Prostate gland (tissue), 2 donors: ENCODE measurements at regions not wholly inside any gene's neighbourhood (a gene's known extent, or its start where the extent isn't known, plus 50 kb on each side); places are given as distances from the start of the nearest gene placed in this dataset.
"Not testable (repeated sequence)": the region's sequence is repeated elsewhere in the genome, so short reads cannot be mapped to it uniquely, and the experiment has no call there.

Source experiments
- DNase-seq: peaks from one replicate; pipeline ENCODE4 v3.0.0-alpha.2; 2019; ENCODE audit warnings: low spot score
- H3K27ac ChIP-seq, 2 donors: fragments of 200-600 bp; sonication (generic); 2 replicates each; pipeline ENCODE4 v1.5.1; 2017 to 2019
- H3K27me3 ChIP-seq: fragments of 200-600 bp; sonication (generic); replicated peaks from 2 replicates; pipeline ENCODE4 v1.5.1; 2019; ENCODE audit not compliant: insufficient read depth
- H3K36me3 ChIP-seq, 2 donors: fragments of 200-600 bp; sonication (generic); 1 replicate in 1 of 2; 2 replicates in 1 of 2; pipeline versions ENCODE4 v1.5.1 to v1.8.1; 2017 to 2019
- H3K4me1 ChIP-seq: fragments of 200-600 bp; sonication (generic); replicated peaks from 2 replicates; pipeline ENCODE4 v1.5.1; 2019
- H3K4me3 ChIP-seq, 2 donors: fragments of 200-600 bp; sonication (generic); 2 replicates each; pipeline ENCODE4 v1.5.1; 2017 to 2019
- H3K9me3 ChIP-seq: fragments of 200-600 bp; sonication (generic); 2 replicates; pipeline ENCODE4 v1.5.1; 2017
- POLR2A ChIP-seq: fragments of 450-650 bp; IDR thresholded peaks from one replicate; pipeline ENCODE4 v1.6.1; 2016; ENCODE audit warnings: antibody characterized with exemption, mild to moderate bottlenecking
- POLR2AphosphoS5 ChIP-seq: sonication (generic); formaldehyde crosslinking; IDR thresholded peaks from one replicate; pipeline ENCODE4 v1.6.1; 2017; ENCODE audit warnings: antibody characterized with exemption
- WGBS: methylation state at CpG from one replicate; pipeline ENCODE4 v1.1.5; 2018; 5-methylcytosine and 5-hydroxymethylcytosine counted together
- intact Hi-C: fragments of 100-400 bp; cut with DNase I; formaldehyde crosslinking; loops from one replicate; pipeline ENCODE4 v1.14.2; 2022
- TF ChIP-seq, protein P1 (sequence below), 4 experiments: fragments of 200-600 bp in 2 of 4; fragments of 450-650 bp in 2 of 4; sonication (generic) in 2 of 4; IDR thresholded peaks; 1 replicate in 3 of 4; 2 replicates in 1 of 4; pipeline ENCODE4 v1.5.1; 2016 to 2019; ENCODE audit warnings: antibody characterized with exemption in 4 of 4, mild to moderate bottlenecking in 2 of 4, moderate library complexity in 2 of 4

DNA sequence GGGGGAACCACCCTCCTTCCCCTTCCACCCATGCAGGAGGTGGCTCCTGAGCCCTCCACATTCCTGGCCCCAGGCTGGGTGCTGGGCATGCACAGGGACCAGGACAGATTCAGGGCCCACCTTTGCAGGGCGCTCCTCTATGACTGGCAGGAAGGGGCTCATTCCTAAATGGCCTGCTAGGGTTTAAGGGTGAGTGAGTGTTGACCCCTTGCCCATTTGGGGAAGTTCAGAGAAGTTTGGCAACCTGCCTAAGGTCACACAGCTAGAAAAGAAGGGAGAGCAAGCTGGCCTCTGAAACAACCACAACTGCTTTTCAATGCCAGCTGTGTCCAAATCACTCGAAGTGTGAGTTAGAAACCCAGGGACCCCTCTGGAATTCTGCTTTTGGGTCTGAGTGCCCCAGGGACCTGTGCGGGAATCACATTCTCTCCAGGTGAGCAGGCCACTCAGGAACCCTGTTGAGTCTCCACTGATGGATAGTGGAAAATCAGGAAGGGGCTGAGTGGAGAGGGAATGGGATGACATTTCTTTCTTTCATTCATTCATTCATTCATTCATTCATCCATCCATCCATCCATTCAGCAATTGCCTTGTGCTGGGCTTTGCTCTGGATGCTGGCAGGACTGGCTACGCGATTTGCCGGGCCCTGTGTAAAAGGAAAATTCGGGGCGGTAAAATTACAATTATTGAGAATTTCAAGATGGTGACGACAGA lies 191.9 kb downstream of the C9orf50 start:
- Histone ChIP-seq H3K4me3 (no peak overlapping the region), H3K4me1 (peaks cover 13% of the 10 kb centered on the region), H3K27me3 (no peaks in the 10 kb centered on the region), H3K27ac (no peak overlapping the region), H3K36me3 (no peaks in the 10 kb centered on the region), H3K9me3 (no peaks in the 10 kb centered on the region)
- intact Hi-C loops: no loop called here
- DNase-seq: no peak
- TF ChIP-seq POLR2AphosphoS5 (no peak), POLR2A (no peak)
- TF ChIP-seq, protein P1, sequence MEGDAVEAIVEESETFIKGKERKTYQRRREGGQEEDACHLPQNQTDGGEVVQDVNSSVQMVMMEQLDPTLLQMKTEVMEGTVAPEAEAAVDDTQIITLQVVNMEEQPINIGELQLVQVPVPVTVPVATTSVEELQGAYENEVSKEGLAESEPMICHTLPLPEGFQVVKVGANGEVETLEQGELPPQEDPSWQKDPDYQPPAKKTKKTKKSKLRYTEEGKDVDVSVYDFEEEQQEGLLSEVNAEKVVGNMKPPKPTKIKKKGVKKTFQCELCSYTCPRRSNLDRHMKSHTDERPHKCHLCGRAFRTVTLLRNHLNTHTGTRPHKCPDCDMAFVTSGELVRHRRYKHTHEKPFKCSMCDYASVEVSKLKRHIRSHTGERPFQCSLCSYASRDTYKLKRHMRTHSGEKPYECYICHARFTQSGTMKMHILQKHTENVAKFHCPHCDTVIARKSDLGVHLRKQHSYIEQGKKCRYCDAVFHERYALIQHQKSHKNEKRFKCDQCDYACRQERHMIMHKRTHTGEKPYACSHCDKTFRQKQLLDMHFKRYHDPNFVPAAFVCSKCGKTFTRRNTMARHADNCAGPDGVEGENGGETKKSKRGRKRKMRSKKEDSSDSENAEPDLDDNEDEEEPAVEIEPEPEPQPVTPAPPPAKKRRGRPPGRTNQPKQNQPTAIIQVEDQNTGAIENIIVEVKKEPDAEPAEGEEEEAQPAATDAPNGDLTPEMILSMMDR (IDR thresholded peaks at IDR 0.05): no peak
- 86% methylated on average over 9 of the region's 9 CpGs for WGBS

DNA sequence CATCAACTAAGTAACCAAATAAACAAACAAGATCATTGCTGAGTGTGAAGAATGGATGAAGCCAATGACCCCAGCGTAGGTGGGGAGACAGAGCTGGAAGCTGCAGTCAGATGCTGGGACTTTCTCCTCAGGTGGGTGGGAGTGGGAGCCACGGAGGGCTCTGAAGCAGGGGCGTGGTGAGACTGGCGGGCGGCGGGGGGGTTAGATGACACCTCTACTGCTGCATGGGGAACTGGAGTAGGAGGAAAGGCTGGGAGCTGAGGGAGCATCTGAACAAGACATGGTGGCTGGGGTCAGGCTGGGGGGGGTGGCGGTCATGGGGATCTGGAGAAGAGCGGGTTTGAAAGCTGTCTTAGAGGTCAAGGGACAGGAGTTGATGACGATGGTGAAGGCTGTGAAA lies 193.8 kb downstream of the C9orf50 start:
- DNase-seq: no peak
- H3K27me3 ChIP-seq: no peaks in the 10 kb centered on the region
- H3K4me1 ChIP-seq: peaks cover 4% of the 10 kb centered on the region
- intact Hi-C loops: no loop called here
- H3K36me3 ChIP-seq: no peaks in the 10 kb centered on the region
- TF ChIP-seq POLR2AphosphoS5 (no peak), POLR2A (no peak)
- TF ChIP-seq, protein P1 (IDR thresholded peaks at IDR 0.05): no peak
- no peak overlapping the region for H3K27ac ChIP-seq
- H3K9me3 ChIP-seq: no peaks in the 10 kb centered on the region
- WGBS: 71% methylated on average over 9 of the region's 9 CpGs
- H3K4me3 ChIP-seq: no peak overlapping the region

DNA sequence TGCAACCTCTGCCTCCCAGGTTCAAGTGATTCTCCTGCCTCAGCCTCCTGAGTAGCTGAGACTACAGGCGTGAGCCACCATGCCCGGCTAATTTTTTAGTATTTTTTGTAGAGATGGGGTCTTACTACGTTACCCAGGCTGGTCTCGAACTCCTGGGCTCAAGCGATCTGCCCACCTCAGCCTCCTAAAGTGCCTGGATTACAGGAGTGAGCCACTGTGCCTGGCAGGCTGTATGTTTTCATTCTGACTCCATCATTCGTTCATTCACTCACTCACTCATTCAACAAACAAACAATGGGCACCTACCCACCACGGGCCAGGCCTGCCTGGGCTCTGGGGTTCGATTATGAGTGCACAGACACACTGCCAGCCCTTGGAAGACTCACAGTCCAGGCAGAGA lies 197.1 kb downstream of the C9orf50 start:
- H3K4me3 ChIP-seq, intact Hi-C loops, H3K4me1 ChIP-seq, H3K9me3 ChIP-seq, H3K27me3 ChIP-seq, DNase-seq, H3K36me3 ChIP-seq, H3K27ac ChIP-seq: not testable (repeated sequence)
- 91% methylated on average over 8 of the region's 8 CpGs for WGBS

DNA sequence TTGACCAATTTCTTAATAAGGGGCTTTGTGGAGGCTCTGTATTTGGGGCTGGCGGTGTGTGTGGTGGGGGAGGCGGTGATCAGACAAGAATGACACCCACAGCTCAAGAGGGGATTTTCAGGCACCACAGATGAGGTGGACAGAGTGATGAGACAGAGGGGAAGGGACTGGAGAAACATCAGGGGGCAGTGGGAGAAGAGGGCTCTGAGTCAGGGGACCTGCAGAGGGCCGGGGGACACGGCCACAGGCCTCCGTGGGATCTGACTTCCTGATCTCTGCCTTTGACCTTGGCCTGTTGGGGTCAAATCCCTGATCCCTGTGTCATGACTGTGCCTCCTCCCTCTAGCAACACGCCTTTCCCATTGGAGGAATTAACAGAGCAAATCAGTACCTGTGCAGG lies 197.7 kb downstream of the C9orf50 start:
- Histone ChIP-seq H3K36me3 (no peaks in the 10 kb centered on the region), H3K9me3 (no peaks in the 10 kb centered on the region), H3K27me3 (no peaks in the 10 kb centered on the region), H3K27ac (no peak overlapping the region), H3K4me1 (no peaks in the 10 kb centered on the region), H3K4me3 (no peak overlapping the region)
- no peak for TF ChIP-seq POLR2A
- TF ChIP-seq, protein P1 (IDR thresholded peaks at IDR 0.05): no peak
- TF ChIP-seq POLR2AphosphoS5: no peak
- 84% methylated on average over 6 of the region's 6 CpGs for WGBS
- no peak for DNase-seq
- intact Hi-C loops: no loop called here

DNA sequence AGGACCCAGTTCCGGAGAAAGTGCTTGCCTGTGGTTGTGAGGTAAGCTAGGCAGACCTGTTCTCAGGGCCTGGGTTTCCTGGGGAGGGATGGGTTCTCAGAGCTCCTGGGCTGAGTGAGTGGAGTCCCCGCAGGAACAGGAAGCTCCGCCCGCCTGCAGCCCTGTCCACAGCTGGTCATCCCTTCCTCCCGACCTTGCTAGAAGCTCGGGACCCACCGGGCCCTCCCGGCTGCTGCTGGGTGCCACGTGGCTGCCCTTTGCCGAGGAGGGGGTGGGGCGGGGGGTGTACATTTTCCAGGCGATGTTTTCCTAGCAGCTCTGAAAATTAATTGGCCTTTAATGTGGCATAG lies 198.1 kb downstream of the C9orf50 start:
- 36% methylated on average over 12 of the region's 12 CpGs for WGBS
- no peak for DNase-seq
- H3K9me3 ChIP-seq: no peaks in the 10 kb centered on the region
- no peaks in the 10 kb centered on the region for H3K27me3 ChIP-seq
- TF ChIP-seq, protein P1 (IDR thresholded peaks at IDR 0.05): no peak
- TF ChIP-seq POLR2A: no peak
- no peak for TF ChIP-seq POLR2AphosphoS5
- intact Hi-C loops: no loop called here
- no peaks in the 10 kb centered on the region for H3K4me1 ChIP-seq
- no peaks in the 10 kb centered on the region for H3K36me3 ChIP-seq
- no peak overlapping the region for H3K27ac ChIP-seq
- no peak overlapping the region for H3K4me3 ChIP-seq
